Occipital lobe (tissue), 1 donor: ENCODE measurements at regions not wholly inside any gene's neighbourhood (a gene's known extent, or its start where the extent isn't known, plus 50 kb on each side); places are given as distances from the start of the nearest gene placed in this dataset.

Experiments used
- DNase-seq: peaks from one replicate; lab custom pipeline; 2025; lab: John Stamatoyannopoulos, UW

- no peak for DNase-seq
Measured at GRCh38 chr11:123304828-123305466, 109.9 kb upstream of the CLMP start.

- DNase-seq, result no peak
Measured at GRCh38 chr11:123303924-123304323, 108.9 kb upstream of the CLMP start.

DNA sequence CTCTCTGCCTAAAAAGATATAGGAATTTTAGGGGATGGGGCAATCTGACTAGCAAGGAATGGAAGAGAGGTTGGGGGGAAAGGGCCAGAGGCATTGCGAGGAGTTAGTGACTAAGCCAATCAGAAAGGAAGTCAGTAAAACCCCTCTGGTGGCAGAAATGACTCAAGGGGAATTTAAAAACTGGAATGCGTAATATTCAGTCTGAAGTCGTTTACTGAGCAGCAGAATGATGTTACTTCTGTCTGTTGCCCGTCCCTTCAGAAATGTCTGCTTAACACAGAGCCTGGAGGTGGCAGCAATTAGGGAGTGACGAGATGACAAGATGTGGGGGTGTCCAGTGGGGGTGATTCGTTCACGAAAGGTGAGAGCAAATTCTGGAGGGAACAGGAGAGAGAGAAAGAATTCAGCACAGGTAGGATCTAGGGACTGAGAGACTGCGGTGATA, 107.7 kb upstream of the CLMP start:
- no peak for DNase-seq

GRCh38 chr11:123301696-123302400, 106.8 kb upstream of the CLMP start:
- DNase-seq, result no peak

GRCh38 chr11:123301013-123301591, 106.1 kb upstream of the CLMP start:
- no peak for DNase-seq

GRCh38 chr11:123299721-123300120, 104.7 kb upstream of the CLMP start:
- no peak for DNase-seq

- DNase-seq, result no peak
Measured at GRCh38 chr11:123298488-123299447, 103.7 kb upstream of the CLMP start.

- DNase-seq, result no peak
Measured at GRCh38 chr11:123292647-123293046, 97.6 kb upstream of the CLMP start.

- no peak for DNase-seq
Measured at GRCh38 chr11:123291201-123291869, 96.3 kb upstream of the CLMP start.

- DNase-seq, result no peak
Measured at GRCh38 chr11:123286761-123287160, 91.7 kb upstream of the CLMP start.

GRCh38 chr11:123286255-123286654, 91.2 kb upstream of the CLMP start:
- DNase-seq, result no peak

DNA sequence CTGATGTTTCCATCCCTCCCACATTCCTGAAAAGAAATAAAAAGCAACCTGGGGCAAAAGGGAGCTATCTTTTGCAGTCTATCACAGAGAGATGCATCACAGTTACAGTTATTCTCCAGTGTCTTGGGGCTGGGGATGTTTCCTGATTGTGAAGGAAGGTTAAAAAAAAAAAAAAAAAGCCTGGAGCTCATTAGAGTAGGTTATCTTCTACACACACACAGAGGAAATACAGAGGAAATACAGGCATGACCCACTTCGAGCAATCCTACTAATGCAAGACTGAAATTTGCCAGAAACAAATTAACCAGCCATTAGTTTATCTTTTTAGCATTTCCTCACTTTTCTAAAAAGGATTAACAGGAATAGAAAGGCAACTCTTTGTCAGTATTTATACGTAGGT, 89.4 kb upstream of the CLMP start:
- DNase-seq, result no peak

- no peak for DNase-seq
Measured at GRCh38 chr11:123282597-123282996, 87.5 kb upstream of the CLMP start.

- DNase-seq, result no peak
Measured at GRCh38 chr11:123273616-123274015, 78.6 kb upstream of the CLMP start.

- DNase-seq, result no peak
Measured at GRCh38 chr11:123272565-123272964, 77.5 kb upstream of the CLMP start.

GRCh38 chr11:123268156-123268555, 73.1 kb upstream of the CLMP start:
- no peak for DNase-seq

DNA sequence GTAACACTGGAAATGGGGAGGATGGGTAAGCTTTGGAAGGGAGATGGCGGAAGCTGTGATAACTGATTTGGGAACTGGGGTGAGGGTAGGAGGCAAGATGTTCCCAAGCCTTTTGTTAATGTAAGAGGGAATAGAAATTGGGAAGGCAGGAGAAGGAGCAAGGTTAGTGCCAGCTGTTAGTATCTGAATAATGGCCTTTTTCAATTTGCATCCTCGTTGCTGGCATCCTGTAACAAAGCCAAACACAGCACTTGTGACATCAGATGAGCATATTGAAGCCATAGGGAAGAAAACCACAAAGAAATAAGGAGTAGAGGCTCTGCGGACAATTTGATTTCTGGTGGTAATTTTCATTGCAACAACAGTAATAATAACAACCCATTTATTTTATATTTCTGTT, 70.9 kb upstream of the CLMP start:
- DNase-seq, result no peak

- no peak for DNase-seq
Measured at GRCh38 chr11:123264431-123264780, 69.4 kb upstream of the CLMP start.

DNA sequence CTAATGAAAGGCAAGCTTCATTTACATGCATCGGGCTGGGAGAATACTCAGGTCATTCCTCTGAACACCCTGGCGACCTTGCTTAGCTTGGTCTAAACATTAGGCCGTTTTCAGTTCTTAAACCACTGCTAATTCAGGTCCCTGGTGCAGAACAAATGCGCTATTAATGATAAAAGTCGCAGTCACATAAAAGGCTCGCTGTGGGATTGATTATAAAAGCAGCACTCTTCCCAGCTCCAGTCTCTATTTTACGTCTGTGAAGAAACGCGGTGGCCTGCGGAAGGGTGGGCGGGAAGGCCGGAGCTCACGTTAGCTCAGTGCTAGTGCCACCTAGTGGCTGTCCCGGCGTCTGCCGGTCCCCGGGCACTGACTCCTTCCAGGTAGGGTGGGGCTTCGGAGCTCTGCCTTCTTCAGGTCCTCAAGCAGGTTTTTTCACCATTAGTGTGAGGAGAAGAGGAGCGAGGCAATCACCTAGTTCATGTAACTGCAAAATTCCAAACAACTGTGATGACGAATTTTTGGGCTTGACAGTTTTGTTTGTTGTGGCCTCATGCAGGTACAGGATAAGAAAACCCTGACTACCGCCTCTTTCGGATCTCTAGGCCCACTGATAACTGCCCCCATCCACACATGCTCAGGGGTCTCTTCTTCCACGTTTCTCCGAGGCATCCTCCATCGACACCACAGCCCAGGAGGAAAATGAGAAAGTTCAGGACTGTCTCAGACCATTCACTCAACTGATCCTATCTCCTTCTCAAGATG, 66.5 kb upstream of the CLMP start:
- DNase-seq, result peak; percentile 55

DNA sequence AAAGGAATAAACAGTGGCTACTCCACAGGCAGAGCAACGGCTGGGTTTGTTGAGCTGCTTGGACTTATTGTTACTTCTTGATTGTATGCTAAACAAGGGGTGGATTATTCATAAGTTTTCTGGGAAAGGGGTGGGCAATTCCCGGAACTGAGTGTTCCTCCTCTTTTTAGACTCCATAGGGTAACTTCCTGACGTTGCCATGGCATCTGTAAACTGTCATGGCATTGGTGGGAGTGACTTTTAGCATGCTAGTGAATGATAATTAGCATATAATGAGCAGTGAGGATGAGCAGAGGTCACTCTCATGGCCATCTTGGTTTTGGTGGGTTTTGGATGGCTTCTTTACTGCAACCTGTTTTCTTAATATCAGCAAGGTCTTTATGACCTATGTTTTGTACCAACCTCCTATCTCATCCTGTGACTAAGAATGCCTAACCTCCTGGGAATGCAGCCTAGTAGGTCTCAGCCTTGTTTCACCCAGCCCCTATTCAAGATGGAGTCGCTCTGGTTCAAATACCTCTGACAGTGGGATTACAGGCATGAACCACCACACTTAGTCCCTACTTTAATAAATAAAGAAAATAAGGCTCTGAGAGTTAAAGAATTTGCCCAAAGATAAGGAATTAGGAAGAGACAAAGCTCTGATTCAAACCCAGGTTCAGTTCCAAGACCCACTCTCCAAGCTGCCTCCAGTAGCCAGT, 65.6 kb upstream of the CLMP start:
- no peak for DNase-seq
